Activated CD4-positive, alpha-beta T cell treated with anti-CD3 and anti-CD28 coated beads, Interleukin-2, amount 50 U/mL, for 4 hours (primary cell): ENCODE measurements at regions not wholly inside any gene's neighbourhood (a gene's known extent, or its start where the extent isn't known, plus 50 kb on each side); places are given as distances from the start of the nearest gene placed in this dataset.

Experiments
- DNase-seq, 2 experiments: peaks; one replicate each; pipeline ENCODE4 v3.0.0-alpha.2; 2020

GRCh38 chr3:72421786-72422185, 426.5 kb downstream of the SHQ1 start:
- DNase-seq, result no peak

- no peak for DNase-seq
Observed at GRCh38 chr3:72421126-72421525, 427.1 kb downstream of the SHQ1 start.

- DNase-seq, result no peak
Observed at GRCh38 chr3:72418856-72419255, 429.4 kb downstream of the SHQ1 start.

- DNase-seq, result no peak
Observed at GRCh38 chr3:72418244-72418643, 430.0 kb downstream of the SHQ1 start.

GRCh38 chr3:72414481-72415016, 433.7 kb downstream of the SHQ1 start:
- no peak for DNase-seq

GRCh38 chr3:72413228-72413627, 435.0 kb downstream of the SHQ1 start:
- no peak for DNase-seq

GRCh38 chr3:72412340-72412956, 435.8 kb downstream of the SHQ1 start:
- no peak for DNase-seq

- DNase-seq, result no peak
Observed at GRCh38 chr3:72411843-72412242, 436.4 kb downstream of the SHQ1 start.

GRCh38 chr3:72411126-72411525, 437.1 kb downstream of the SHQ1 start:
- DNase-seq, result no peak

- no peak for DNase-seq
Observed at GRCh38 chr3:72408983-72409779, 439.1 kb downstream of the SHQ1 start.

GRCh38 chr3:72407766-72408165, 440.5 kb downstream of the SHQ1 start:
- DNase-seq, result no peak

- no peak for DNase-seq
Observed at GRCh38 chr3:72405943-72406566, 442.2 kb downstream of the SHQ1 start.

- DNase-seq, result no peak
Observed at GRCh38 chr3:72401005-72401545, 447.2 kb downstream of the SHQ1 start.

- no peak for DNase-seq
Observed at GRCh38 chr3:72398781-72399180, 449.5 kb downstream of the SHQ1 start.

GRCh38 chr3:72397586-72397985, 450.7 kb downstream of the SHQ1 start:
- no peak for DNase-seq

- DNase-seq, result no peak
Observed at GRCh38 chr3:72396899-72397298, 451.3 kb downstream of the SHQ1 start.

- no peak for DNase-seq
Observed at GRCh38 chr3:72395776-72396311, 452.4 kb downstream of the SHQ1 start.

- DNase-seq, result no peak
Observed at GRCh38 chr3:72393455-72393854, 454.8 kb downstream of the SHQ1 start.

GRCh38 chr3:72391659-72392058, 456.6 kb downstream of the SHQ1 start:
- DNase-seq, result no peak

GRCh38 chr3:72390841-72391240, 457.4 kb downstream of the SHQ1 start:
- DNase-seq, result no peak

- no peak for DNase-seq
Observed at GRCh38 chr3:72388644-72389043, 459.6 kb downstream of the SHQ1 start.

GRCh38 chr3:72388117-72388516, 460.1 kb downstream of the SHQ1 start:
- DNase-seq, result no peak

- DNase-seq, result no peak
Observed at GRCh38 chr3:72386327-72387000, 461.8 kb downstream of the SHQ1 start.
